K562 (cell line): ENCODE measurements at regions not wholly inside any gene's neighbourhood (a gene's known extent, or its start where the extent isn't known, plus 50 kb on each side); places are given as distances from the start of the nearest gene placed in this dataset.
A peak's percentile ranks its signal among the peaks of the same experiment; 100 is the strongest.

Experiments used
- ATAC-seq: fragments of 200-7000 bp; cut with Tn5 transposase; 3 replicates; pipeline ENCODE4 v1.9.1; 2020; ENCODE audit warnings: moderate library complexity
- BruUV-seq: library from RNA; stranded (reverse); fragments of 400-500 nt; replicated peaks from 2 replicates; lab custom pipeline; 2021; lab: Mats Ljungman, UMichigan
- CTCF ChIA-PET: fragments of 300-600 bp; formaldehyde crosslinking; extraction: SDS; loops from one replicate; lab custom pipeline; 2021; ENCODE audit warnings: low intra/inter-chr PET ratio; lab: Yijun Ruan, JAX
- POLR2A ChIA-PET: fragments of 300-600, 350-650 bp; sonication (Branson Sonifier 250); formaldehyde crosslinking; extraction: SDS; loops from one replicate; lab custom pipeline; 2021; ENCODE audit warnings: antibody characterized with exemption, inconsistent platforms; lab: Yijun Ruan, JAX
- DNase-seq, 4 experiments: peaks; one replicate each; pipeline versions ENCODE4 v3.0.0 to v3.0.0-alpha.2; 2011 to 2018; ENCODE audit warnings: low spot score in 3 of 4, mixed read lengths in 3 of 4; ENCODE audit errors: extremely low read depth in 1 of 4
- FAIRE-seq: peaks from 2 replicates; lab custom pipeline; 2011; peaks lifted over from hg19 to GRCh38; lab: Jason Lieb, UNC
- H2AFZ ChIP-seq: 2 replicates; pipeline ENCODE4 v1.6.0; 2011; ENCODE audit warnings: low read depth, low read length, control low read depth, inconsistent platforms
- H3K27ac ChIP-seq: fragments of 200-600 bp; 3 replicates; pipeline ENCODE4 v1.8.0; 2011; ENCODE audit warnings: low read depth, mild to moderate bottlenecking, control low read depth, inconsistent platforms, low read length, moderate library complexity, mixed read lengths; ENCODE audit errors: extremely low read depth
- H3K27me3 ChIP-seq, 2 experiments: fragments of 300-600 bp in 1 of 2; 2 replicates in 1 of 2; 3 replicates in 1 of 2; pipeline versions ENCODE4 v1.6.0 to v1.8.0; 2011; ENCODE audit warnings: inconsistent platforms in 2 of 2, low read length in 2 of 2, mild to moderate bottlenecking in 1 of 2, mixed read lengths in 1 of 2, moderate library complexity in 1 of 2; ENCODE audit not compliant: control insufficient read depth in 2 of 2, insufficient read depth in 2 of 2
- H3K36me3 ChIP-seq: fragments of 300-600 bp; 3 replicates; pipeline ENCODE4 v1.8.0; 2011; ENCODE audit warnings: mild to moderate bottlenecking, low read length, inconsistent platforms; ENCODE audit not compliant: control insufficient read depth, insufficient read depth
- H3K4me1 ChIP-seq, 2 experiments: fragments of 200-600 bp in 1 of 2; replicated peaks in 1 of 2; 2 replicates in 1 of 2; 3 replicates in 1 of 2; pipeline versions ENCODE4 v1.5.1 to v1.8.0; 2011; ENCODE audit warnings: inconsistent platforms in 2 of 2, low read length in 2 of 2, mild to moderate bottlenecking in 1 of 2, mixed read lengths in 1 of 2, moderate library complexity in 1 of 2; ENCODE audit not compliant: control insufficient read depth in 2 of 2, insufficient read depth in 2 of 2
- H3K4me2 ChIP-seq: 2 replicates; pipeline ENCODE4 v1.6.1; 2011; ENCODE audit warnings: low read length, control low read depth, inconsistent platforms, mixed read lengths; ENCODE audit not compliant: insufficient read depth
- H3K4me3 ChIP-seq: fragments of 200-600 bp; sonication (generic), shearing (Covaris generic); 2 replicates; pipeline ENCODE4 v1.5.1; 2016; ENCODE audit warnings: control low read depth, inconsistent platforms
- H3K79me2 ChIP-seq: fragments of 200-600 bp; 3 replicates; pipeline ENCODE4 v1.8.0; 2011; ENCODE audit warnings: low read length, inconsistent platforms; ENCODE audit not compliant: control insufficient read depth, insufficient read depth
- H3K9ac ChIP-seq, 2 experiments: 2 replicates each; pipeline versions ENCODE4 v1.6.0 to v1.6.1; 2011; ENCODE audit warnings: low read depth in 2 of 2, low read length in 2 of 2, control low read depth in 1 of 2, inconsistent platforms in 1 of 2, mild to moderate bottlenecking in 1 of 2, mixed read lengths in 1 of 2; ENCODE audit not compliant: insufficient read depth in 1 of 2
- H3K9me1 ChIP-seq: one replicate; pipeline ENCODE4 v1.6.0; 2011; ENCODE audit warnings: inconsistent platforms, mild to moderate bottlenecking, low read length, moderate library complexity; ENCODE audit not compliant: control insufficient read depth, insufficient read depth
- H3K9me3 ChIP-seq: replicated peaks from 2 replicates; pipeline ENCODE4 v1.5.1; 2011; ENCODE audit warnings: low read depth, low read length, inconsistent platforms; ENCODE audit not compliant: control insufficient read depth, insufficient read depth
- H4K20me1 ChIP-seq: replicated peaks from 2 replicates; pipeline ENCODE4 v1.6.1; 2011; ENCODE audit warnings: low read length, inconsistent platforms, mixed read lengths; ENCODE audit not compliant: control insufficient read depth, insufficient read depth
- CHCHD3 ChIP-seq: fragments of 250-450 bp; sonication (Bioruptor Pico); IDR thresholded peaks from 2 replicates; pipeline ENCODE4 v2.1.2; 2022; ENCODE audit warnings: mild to moderate bottlenecking
- NCOA2 ChIP-seq, 2 experiments: fragments of 450-650 bp; IDR thresholded peaks; 2 replicates each; pipeline ENCODE4 v1.6.1; 2018; ENCODE audit warnings: mild to moderate bottlenecking in 2 of 2, moderate library complexity in 1 of 2; ENCODE audit not compliant: partially characterized antibody in 2 of 2
- RFX1 ChIP-seq: fragments of 450-650 bp; IDR thresholded peaks from 2 replicates; pipeline ENCODE4 v1.6.1; 2016; ENCODE audit warnings: mild to moderate bottlenecking, moderate library complexity
- U2AF1 ChIP-seq: fragments of 200-400 bp; formaldehyde crosslinking; optimal IDR thresholded peaks from 2 replicates; pipeline ENCODE3; 2017; ENCODE audit warnings: mild to moderate bottlenecking, low read depth, low read length, moderate library complexity
- ZNF583 ChIP-seq: fragments of 250-450 bp; sonication (Bioruptor Pico); IDR thresholded peaks from 2 replicates; pipeline ENCODE4 v1.4.0; 2020
- WGBS: fragments of 100-300 bp; shearing (Covaris generic); methylation state at CpG from one replicate; pipeline ENCODE4 v1.1.6; 2016; ENCODE audit warnings: low coverage, mixed read lengths; ENCODE audit not compliant: insufficient coverage; ENCODE audit errors: missing lambda C conversion rate; 5-methylcytosine and 5-hydroxymethylcytosine counted together
- in situ Hi-C: fragments of 300-500 bp; cut with MboI; formaldehyde crosslinking; loops from 4 replicates; pipeline ENCODE4 v1.15.0; 2018; ENCODE audit warnings: inconsistent platforms, mixed read lengths
- intact Hi-C: fragments of 100-400 bp; cut with micrococcal nuclease; formaldehyde crosslinking; loops from 2 replicates; pipeline ENCODE4 v1.14.2; 2022

- TF ChIP-seq CHCHD3 (CRISPR knock-in tag) (no peak), U2AF1 (no peak), NCOA2 (IDR thresholded peaks at IDR 0.05; ENCODE audit: partially characterized antibody in 2 of 2) (no peak)
Measured at GRCh38 chrX:103442536-103442901, 66.2 kb downstream of the BEX3 start (continued).

GRCh38 chrX:103446665-103447302 is 70.4 kb downstream of the BEX3 start:
- H3K4me1 ChIP-seq = no peaks in the 10 kb centered on the region; a peak in 1 of 5 replicates
- ChIA-PET CTCF (no interaction called here), POLR2A (no interaction called here)
- H4K20me1 ChIP-seq = no peaks in the 10 kb centered on the region
- no peaks in the 10 kb centered on the region; a peak in 1 of 5 replicates for H3K27me3 ChIP-seq
- BruUV-seq = no TSS peak
- ATAC-seq (no peak), FAIRE-seq (no peak)
- no peaks in the 10 kb centered on the region for H3K36me3 ChIP-seq
- H3K4me3 ChIP-seq = no peak overlapping the region
- H2AFZ ChIP-seq = no peak overlapping the region
- no peak overlapping the region for H3K27ac ChIP-seq
- in situ Hi-C loops = no loop called here
- H3K9me1 ChIP-seq = no peaks in the 10 kb centered on the region
- no peak overlapping the region for H3K4me2 ChIP-seq
- no peaks in the 10 kb centered on the region for H3K79me2 ChIP-seq
- TF ChIP-seq RFX1 (peak; percentile 66), ZNF583 (CRISPR knock-in tag) (no peak)
- TF ChIP-seq, all 486 proteins: peak for 1
- H3K9me3 ChIP-seq = no peaks in the 10 kb centered on the region
- intact Hi-C loops = no loop called here
- no peak for DNase-seq
- H3K9ac ChIP-seq = no peak overlapping the region
- WGBS = 25% methylated on average over 2 of the region's 2 CpGs
